GM12872 (cell line): ENCODE measurements at regions not wholly inside any gene's neighbourhood (a gene's known extent, or its start where the extent isn't known, plus 50 kb on each side); places are given as distances from the start of the nearest gene placed in this dataset.

Experiments used
- TF ChIP-seq, protein P1 (sequence below): IDR thresholded peaks from 3 replicates; pipeline ENCODE4 v1.5.1; 2011; ENCODE audit warnings: low read depth, mild to moderate bottlenecking, low read length, moderate library complexity; ENCODE audit not compliant: insufficient read depth

DNA sequence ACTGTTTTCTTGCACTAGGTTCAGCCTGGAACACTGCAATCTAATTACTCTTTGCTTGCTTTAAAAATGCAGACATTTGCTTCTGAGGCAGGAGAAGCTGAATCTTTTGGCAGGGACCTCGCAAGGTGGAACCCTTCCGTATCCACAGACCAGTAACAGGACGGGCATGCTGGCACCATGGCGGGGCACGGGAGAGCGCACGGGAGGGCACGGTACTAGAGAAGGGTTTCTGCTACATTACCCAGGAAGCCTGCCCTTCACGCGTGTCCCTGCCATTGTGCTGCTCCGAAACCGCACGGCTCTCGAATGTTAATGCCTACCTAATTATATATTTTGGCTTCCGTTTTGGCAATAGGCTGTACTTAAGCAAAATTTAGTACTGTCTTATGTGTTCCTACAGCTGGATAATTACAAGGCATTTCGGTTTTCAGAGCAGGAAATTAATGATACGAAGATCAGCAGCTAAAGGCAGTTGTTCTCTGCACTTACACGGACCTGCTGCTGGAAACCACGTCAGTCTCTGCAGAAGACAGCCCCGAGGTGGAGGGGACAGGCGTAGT is 430.4 kb downstream of the IRS2 start:
- TF ChIP-seq, protein P1, sequence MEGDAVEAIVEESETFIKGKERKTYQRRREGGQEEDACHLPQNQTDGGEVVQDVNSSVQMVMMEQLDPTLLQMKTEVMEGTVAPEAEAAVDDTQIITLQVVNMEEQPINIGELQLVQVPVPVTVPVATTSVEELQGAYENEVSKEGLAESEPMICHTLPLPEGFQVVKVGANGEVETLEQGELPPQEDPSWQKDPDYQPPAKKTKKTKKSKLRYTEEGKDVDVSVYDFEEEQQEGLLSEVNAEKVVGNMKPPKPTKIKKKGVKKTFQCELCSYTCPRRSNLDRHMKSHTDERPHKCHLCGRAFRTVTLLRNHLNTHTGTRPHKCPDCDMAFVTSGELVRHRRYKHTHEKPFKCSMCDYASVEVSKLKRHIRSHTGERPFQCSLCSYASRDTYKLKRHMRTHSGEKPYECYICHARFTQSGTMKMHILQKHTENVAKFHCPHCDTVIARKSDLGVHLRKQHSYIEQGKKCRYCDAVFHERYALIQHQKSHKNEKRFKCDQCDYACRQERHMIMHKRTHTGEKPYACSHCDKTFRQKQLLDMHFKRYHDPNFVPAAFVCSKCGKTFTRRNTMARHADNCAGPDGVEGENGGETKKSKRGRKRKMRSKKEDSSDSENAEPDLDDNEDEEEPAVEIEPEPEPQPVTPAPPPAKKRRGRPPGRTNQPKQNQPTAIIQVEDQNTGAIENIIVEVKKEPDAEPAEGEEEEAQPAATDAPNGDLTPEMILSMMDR, result no peak

- TF ChIP-seq, protein P1, result no peak
Observed at GRCh38 chr13:109355166-109355565, 431.2 kb downstream of the IRS2 start.

- TF ChIP-seq, protein P1, result no peak
Observed at GRCh38 chr13:109351236-109351635, 435.1 kb downstream of the IRS2 start.

- TF ChIP-seq, protein P1, result no peak
Observed at GRCh38 chr13:109348519-109349258, 437.7 kb downstream of the IRS2 start.

DNA sequence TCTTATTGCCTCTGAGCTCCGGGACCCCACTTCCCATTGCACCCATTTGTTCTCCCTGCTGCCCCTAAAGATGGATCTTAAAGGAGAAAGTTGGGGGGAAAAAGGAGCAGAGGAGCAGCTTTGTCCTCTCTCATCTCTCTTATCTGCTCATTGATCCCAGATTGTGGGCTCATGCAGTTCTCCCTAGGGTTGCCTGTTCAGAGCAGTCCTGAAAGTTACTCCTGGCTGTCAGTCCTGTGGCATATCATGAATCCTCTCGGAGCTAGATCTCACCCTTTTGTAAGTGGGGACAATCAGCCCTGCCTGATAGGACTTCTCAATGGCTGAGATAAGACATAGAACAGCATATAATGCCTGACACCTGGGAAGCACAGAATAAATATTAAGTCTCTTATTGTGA is 440.3 kb downstream of the IRS2 start:
- TF ChIP-seq, protein P1, result no peak

DNA sequence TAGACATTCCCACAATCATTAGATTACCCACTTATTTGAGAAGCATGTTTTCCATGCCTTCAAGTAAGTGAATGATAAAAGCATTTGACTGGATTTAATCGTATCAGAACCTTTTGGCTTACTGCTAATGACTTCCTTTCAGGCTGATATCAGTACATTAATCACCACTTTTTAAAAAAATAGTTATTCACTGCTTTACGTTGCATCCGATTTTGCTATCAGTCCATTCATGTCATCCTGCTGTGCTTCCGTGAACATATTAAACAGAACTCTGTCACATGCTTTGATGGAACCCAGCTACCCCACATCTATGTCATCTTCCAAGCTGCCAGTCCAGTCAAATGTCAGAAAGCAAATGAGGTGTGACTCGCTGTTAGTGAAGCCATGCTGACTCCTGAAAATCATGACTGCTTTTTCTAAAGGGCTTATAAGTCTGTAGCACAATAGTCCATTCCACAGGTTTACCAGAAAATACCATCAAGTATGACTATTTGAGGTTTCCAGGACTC is 440.9 kb downstream of the IRS2 start:
- TF ChIP-seq, protein P1, result no peak

DNA sequence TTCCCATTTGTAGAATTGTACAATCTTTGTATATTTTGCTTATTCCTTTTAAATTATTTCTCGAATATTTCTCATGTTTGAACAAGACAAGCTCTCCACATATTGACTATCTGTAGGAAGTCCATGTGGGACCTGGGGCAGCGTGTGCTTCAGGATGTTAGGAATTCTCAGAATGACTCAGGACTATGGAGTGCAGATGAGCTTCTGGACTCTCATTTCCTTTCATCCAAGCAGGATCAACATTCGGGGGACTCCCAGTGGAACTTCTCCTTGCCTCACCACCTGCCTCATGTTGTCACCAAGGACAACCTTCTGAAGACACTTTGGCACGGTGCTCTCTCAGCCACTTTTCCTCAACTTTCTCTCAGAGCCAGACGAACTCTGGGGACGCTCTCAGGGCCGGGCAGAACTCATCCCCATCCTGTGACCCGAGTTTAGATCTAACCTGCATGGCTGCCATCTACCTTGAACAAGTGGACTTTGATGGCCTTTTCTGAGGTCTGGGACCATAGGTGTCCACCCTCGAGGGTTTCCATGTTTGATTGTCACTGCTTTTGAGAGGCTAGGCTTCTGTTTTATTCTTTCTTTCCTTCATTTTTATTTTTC is 441.7 kb downstream of the IRS2 start:
- TF ChIP-seq, protein P1, result no peak
